Ammon's horn (tissue), 1 donor: ENCODE measurements at regions not wholly inside any gene's neighbourhood (a gene's known extent, or its start where the extent isn't known, plus 50 kb on each side); places are given as distances from the start of the nearest gene placed in this dataset.

ENCODE experiments used
- DNase-seq: peaks from one replicate; pipeline ENCODE4 v3.0.0-alpha.2; 2016; ENCODE audit warnings: low spot score

DNA sequence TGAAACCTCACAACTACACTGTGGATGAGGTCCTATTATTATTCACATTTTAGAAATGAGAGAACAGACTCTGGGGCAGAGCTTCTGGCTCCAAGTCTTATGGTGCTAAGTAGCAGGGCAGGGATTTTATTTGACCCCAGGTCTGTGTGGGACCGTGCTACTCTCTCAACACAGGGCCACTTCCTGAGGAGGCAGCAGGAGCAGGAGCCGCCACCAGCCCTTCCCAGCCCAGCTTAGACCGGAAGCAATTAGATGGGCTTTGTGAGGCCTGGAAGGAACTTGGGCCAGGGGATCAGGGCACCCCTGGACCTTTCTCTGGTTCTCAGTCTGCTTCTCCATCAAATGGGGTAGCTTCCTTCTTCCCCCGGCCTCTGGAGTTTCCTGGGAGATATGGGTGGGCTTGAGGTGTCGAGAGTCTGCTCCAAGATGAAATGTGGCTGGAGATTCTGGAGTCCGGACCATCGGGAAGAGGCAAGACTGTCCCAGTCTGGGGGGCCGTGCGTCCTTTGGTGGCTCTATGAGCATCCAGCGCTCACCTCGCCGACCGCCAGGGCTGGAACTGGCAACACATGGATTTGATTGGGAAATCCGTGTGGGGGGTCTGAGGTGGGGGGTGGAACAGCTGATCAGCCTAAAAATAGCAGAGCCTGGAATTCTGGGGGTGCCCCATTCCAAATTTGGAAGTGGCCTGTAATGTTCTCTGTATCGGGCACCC, 136.8 kb downstream of the FOXD2 start:
- no peak for DNase-seq

GRCh38 chr1:47575855-47576757, 138.3 kb downstream of the FOXD2 start:
- DNase-seq = no peak

GRCh38 chr1:47576758-47577115, 138.9 kb downstream of the FOXD2 start:
- no peak for DNase-seq

DNA sequence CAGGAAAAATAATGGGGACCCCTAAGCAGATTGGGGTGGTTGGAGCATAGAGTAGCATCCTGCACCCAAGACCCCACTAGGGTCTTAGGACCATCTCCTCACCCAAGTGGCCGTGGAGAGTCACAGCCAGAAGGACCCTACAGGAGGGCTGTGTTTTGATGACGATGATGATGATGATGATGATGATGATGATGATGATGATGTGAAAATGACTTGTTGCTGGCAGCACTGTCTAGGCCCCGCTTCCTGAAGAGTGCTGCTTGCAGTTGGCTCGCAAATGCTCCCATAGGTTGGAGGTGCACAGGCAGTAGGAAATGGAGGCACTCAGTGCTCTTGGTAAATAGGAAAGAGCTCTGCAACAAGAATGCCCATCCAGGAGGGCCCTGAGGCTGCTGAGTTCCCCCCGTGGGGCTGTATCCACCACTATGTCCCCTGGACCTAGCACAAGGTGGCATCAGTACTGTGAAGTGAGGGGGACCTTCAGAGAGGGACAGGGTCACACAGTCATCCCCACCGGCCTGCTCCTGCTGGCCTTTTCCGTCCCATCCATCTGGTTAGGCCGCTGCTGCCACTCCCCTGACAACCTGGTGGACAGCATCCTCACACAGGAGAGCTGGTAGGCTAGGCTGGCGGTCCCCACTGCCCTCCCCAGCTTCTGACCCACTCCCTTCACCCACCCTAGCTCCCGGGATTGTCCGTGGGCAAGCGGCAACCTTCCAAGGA, 139.6 kb downstream of the FOXD2 start:
- no peak for DNase-seq

DNA sequence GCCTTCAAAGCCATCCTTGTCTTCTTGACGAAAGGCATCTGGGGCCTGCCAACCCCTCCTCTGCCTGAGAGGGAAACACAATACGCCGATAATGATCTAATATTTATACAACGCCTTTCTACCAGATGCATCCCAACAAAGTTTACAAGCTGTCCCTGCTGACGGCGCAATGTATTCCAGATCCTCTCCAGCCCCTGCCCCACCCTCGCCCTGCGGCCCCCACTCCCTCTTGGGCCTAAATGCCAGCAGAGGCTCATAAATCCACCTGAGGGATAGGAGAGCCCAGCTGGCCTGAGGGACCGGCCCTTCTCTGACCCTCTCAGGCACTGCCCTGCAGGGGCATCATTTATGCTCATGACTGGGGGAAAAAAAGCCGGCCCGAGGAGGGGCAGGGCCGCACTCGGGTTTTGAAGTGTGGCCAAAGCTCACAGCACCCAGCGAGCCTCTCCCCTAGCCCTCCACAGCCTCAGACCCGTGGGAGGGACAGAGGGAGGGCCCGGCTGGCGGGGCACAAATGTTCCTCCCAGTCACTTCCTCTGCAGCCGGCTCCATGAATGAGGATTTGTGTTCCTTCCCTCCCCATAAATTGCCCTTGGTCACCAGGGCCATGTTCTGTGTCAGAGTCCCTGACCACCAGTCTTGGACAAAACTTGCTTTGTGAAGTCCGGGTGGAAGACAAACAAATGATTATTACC, 140.3 kb downstream of the FOXD2 start:
- DNase-seq = peak; percentile 71

- DNase-seq = no peak
These were observed 141.0 kb downstream of the FOXD2 start for GRCh38 chr1:47578721-47579419.

DNA sequence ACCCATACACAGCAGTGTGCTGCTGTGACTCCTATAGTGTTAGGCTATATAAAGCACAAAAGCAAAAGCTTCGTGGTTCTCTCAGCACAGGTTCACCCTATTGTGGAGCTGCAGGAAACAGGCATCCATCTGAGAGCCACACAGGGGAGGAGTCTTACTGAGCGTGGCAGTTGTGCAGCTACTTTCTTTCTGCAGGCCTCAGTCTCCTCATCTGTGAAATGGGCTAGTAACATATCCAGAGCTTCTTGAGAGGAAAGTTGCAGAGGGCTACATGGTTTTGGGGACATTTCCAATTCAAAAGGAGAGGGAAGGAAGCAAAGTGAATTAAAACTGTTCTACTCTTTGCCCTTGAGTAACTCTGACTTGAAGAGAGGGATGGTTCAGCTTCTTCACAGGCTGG, 142.0 kb downstream of the FOXD2 start:
- DNase-seq = no peak

DNA sequence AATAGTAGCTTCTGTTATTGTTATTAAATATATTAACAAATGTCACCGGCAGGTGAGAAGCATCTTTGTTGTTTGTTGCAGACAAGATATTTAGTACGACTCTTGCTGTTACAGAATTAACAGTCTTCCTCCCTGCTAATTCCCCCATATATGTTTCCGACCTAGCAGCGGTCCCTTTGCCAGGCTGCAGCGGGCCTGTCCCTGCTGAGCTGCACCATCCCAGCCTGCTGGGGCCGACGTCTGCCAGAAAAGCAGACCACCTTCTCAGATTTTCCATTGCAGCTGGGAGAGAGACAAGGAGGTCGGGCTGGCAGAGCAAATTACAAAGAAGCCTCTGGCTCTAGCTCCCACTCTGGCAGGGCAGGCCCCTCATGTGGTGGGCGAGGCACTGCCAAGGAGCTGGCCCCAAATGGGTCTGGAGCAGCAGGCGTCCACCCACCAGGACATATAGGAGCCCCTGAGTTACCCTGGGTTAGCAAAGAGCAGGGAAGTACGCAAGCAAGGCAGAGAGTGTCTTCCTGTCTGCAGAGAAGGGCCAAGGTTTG, 142.7 kb downstream of the FOXD2 start:
- DNase-seq = no peak

- DNase-seq = no peak
These were observed 145.2 kb downstream of the FOXD2 start for GRCh38 chr1:47582891-47583608.

DNA sequence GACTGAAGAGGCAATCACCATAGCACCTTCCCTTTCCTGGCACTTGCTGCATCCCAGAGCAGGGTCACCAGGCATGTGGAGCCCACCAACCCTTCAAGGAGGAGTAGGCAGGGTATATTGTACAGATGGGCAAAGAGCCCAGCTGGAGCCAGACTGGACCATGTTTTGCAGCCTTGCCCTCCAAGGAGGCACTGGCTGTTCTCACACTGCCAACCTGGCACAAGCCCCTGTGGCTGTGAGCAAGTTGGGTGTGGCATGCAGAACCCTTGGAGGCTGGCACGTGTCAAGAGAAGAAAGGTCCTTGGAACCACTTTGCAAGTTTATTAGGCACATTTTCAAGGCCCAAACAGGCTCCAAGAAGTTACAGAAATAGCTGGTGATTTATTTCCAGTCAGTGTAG, 146.4 kb downstream of the FOXD2 start:
- peak; percentile 49 for DNase-seq

- DNase-seq = no peak
These were observed 147.5 kb downstream of the FOXD2 start for GRCh38 chr1:47585141-47585902.

GRCh38 chr1:47587891-47588582, 150.2 kb downstream of the FOXD2 start:
- no peak for DNase-seq

DNA sequence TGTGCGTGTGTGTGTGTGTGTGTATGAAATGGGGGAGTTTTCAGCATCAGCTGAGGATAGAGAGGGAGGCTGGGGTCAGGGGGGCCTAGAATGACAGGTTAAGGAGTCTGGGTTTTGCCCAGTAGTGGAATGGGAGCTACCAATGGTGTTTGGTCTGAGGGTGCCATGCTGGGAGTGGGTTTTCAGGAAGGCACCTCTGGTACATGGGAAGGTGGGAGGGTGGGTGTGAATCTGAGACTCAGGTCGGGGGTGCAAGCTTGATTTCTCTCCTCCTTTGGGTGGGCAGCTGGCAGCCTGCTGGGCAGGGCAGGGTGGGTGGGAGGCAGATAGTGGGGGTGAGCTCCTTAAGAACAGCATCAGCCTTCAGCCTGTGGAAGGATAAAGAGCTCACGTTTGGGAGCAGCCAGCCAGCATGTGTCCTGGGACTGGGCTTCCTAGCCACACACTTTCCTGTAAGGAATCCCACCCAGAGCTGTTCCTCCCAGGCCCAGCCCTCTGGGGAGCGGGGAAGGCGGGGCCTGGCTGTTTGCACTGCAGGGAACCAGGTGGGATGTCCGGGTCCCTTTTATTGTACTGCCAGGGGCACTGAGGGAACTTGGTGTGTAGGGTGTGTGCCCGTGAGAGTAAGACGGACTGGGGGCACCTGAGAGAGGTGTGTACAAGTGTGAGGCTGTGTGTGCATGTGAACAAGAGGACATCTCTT, 152.8 kb downstream of the FOXD2 start:
- DNase-seq = no peak

GRCh38 chr1:47591801-47592200, 154.0 kb downstream of the FOXD2 start:
- DNase-seq = no peak

GRCh38 chr1:47592296-47593012, 154.6 kb downstream of the FOXD2 start:
- no peak for DNase-seq

DNA sequence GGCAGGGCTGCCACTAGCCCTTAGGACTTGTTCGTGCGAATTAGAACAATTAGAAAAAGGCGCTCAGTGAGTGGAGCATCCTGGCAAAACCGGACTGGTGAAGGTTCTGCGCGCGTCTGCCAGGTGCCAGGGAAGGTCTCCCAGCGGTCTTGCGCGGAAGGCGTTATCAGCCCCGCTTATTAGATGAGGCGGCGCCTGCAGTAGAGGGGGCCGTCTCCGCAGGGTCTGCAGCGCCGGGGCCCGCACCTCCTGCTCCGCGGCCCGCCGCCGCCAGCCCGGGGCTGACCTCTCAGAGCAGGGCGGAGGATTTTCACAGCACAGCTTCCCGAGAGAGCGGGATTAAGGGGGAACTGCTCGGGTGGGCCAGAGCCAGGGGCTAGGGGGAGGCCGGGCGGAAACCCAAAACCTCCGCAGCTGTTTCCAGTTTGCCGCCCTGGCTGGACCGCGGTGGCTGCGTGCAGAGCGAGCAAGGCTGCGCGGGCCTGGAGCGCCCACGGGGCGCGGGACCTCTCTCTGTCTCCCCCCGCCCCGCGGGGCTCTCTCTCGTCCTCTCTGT, 155.2 kb downstream of the FOXD2 start:
- DNase-seq = no peak

DNA sequence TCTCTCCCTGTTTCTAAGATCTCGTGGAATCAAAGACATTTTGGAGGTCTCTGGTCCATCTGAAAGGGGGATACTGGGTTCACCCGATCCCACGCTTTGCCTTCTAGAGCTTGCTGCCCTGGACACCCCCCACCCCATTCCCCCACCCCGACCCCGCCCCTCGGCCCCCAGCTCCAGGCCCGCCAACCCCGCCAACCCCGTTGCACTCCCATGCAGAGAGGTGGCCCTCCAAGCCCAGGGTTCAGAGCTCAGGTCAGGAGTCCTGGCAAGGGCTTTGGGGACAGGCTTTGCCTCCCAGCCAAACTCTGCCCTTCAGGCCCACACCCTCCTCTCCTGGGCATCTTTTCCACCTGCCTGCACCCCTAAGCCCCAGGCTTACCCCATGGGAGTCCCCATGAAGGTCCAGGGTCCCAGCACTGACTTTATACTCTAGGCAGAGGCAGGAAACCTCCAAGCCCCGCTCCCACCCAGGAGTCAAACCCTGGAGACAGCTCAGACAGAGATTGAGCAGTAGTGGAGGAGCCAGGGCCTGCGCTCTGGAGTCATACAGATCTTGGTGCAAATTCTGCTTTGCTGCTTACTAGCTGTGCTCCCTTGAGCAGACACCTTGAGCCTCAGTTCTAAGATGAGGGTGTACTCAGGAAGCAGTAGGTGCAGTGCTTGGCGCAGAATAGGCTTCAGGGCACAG, 155.9 kb downstream of the FOXD2 start:
- no peak for DNase-seq
